HT-29 (cell line): ENCODE measurements at regions not wholly inside any gene's neighbourhood (a gene's known extent, or its start where the extent isn't known, plus 50 kb on each side); places are given as distances from the start of the nearest gene placed in this dataset.

Experiments
- DNase-seq: peaks from one replicate; pipeline ENCODE4 v3.0.0-alpha.2; 2015; ENCODE audit warnings: low spot score

DNA sequence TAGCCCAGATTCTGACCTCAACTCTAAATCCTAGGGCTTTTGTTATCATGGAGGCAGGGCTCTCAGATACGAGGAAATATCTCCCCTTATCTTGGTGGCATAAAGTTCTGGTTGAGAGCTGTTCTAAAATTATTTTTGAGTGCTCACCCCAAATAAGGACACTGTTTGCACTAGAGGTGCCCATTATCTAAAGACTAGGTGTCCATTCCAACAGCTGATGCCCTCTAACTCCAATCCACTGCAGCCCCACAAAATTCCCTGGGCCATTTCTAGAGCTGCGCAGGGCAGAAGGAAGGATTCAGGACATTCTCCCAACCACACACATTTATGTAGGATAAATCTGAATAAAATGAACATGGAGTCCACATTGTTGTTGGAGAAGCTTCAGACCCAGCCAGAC lies 301.9 kb downstream of the FGFR2 start:
- no peak for DNase-seq

DNA sequence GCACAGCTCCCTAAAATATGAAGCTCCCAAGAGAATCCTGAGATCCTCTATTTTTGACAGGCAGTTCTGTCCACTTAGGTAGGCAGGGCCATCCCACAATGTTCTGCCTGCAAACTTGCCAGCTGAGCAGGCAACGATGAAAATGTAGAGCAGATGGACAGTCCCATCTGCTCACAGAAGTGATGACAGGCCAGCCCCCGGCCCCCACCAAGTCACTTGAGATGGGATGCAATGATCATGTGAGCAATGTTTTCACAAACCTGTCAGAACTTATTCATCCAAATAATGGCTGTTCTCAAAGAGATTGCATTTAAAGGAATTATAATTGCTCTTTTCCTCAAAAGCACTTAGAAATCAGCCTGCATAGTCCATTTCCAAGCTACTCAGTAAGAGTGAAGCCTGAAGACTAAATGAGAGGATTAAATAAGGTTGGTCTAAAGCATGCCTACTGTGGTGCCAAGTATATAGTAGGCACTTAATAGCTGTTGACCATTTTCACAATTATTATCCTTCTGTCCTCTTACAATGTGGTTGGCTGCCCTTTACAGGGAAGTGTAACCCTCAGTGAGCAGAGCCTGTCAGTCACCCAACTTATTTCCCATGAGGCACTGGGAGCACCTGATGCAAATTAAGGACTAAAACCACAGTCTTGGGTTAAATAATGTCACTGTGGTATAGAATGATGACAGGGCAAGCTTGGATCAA lies 301.2 kb downstream of the FGFR2 start:
- DNase-seq, result no peak

DNA sequence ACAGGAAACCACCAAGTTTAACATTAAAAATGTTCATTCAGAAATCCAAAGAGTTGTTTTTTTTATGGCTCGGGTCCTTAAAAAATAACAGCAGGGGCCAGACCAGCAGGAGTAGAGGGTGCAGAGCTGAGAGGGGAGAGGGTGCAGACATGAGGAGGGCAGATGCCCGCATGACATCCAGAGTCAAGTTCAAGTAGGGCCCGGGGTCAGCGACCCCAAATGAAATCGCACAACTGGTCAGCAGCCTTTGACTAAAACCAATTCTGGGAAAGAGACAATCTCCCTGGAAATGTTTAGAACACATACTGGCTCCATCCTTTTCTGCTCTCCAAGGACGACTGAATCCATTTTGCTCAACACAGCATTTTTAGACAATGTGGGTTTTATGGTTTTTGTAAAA lies 297.5 kb downstream of the FGFR2 start:
- no peak for DNase-seq

- no peak for DNase-seq
These were observed 295.6 kb downstream of the FGFR2 start for GRCh38 chr10:121302541-121303180.

- DNase-seq, result no peak
These were observed 294.9 kb downstream of the FGFR2 start for GRCh38 chr10:121303287-121303890.

GRCh38 chr10:121305066-121305465 lies 293.2 kb downstream of the FGFR2 start:
- DNase-seq, result no peak

DNA sequence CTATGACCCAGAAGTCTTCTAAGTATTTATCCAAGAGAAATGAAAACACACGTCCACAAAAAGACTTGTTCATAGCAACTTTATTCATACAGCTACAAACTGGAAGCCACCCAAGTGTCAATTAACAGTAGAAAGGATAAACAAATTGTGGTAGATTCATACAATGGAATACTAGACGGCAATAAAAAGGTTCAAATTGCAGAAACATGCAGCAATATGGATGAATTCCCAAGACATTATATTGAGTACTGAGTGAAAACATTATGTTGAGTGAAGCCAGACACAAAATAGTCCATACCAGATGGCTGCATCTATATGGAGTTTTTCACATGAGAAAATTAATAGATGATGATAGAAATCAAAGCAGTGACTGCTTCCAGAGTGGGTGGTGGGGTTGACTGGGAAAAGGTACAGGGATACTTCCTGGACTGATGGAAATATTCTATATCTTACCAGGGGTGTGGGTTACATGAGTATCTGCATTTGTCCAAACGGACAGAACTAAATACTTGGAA lies 292.0 kb downstream of the FGFR2 start:
- DNase-seq, result no peak

GRCh38 chr10:121307411-121307980 lies 290.7 kb downstream of the FGFR2 start:
- DNase-seq, result no peak

DNA sequence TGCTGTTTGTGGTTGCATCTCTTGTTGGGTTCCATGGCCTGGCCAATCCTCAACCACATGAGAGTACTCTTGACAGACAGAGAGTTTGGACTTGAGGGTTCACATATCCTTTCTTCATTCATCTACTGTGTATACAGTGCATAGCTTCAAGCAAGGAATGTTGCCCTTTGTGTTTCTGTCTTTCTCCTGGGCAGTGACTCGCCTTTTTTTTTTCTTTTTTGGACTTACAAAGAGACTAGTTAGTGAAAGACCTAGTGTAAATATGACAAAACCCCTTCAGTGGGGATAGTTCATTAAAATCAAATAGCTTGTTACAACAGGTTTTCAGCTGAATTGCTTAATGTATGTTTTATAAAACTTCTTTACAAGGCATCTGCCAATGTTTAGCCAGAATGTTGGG lies 290.2 kb downstream of the FGFR2 start:
- DNase-seq, result no peak

GRCh38 chr10:121309164-121309563 lies 289.1 kb downstream of the FGFR2 start:
- DNase-seq, result no peak

- peak; percentile 31 for DNase-seq
These were observed 288.0 kb downstream of the FGFR2 start for GRCh38 chr10:121310151-121310711.

DNA sequence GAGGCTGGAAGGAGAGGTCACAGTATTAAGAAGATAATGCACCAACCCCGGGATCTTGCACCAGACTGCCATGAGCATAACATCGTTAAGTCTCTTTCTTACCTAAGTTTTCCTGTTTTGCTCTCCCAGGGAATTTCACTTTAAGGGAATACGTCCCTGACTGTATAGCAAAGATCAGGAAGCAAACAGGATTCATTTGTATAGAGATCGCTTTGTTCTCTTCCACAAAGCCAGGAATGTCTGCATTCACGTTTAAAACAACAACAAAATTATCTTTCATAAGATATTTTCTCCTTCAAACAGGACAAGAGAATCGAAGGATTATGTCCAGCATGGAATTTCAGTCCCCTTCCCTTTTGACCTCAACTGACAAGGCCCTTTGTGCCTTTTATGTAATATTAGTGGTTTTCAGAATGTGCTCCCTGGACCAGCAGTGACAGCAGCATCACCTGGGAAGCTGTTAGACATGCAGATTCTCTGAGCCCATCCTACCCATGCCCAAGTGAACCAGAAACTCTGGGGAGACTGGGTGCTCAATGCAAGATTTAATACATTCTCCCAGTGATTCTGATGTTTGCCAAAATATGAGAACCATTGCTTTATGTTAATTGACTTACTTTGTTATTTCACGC lies 286.3 kb downstream of the FGFR2 start:
- DNase-seq, result no peak

GRCh38 chr10:121312587-121312986 lies 285.7 kb downstream of the FGFR2 start:
- DNase-seq, result no peak

DNA sequence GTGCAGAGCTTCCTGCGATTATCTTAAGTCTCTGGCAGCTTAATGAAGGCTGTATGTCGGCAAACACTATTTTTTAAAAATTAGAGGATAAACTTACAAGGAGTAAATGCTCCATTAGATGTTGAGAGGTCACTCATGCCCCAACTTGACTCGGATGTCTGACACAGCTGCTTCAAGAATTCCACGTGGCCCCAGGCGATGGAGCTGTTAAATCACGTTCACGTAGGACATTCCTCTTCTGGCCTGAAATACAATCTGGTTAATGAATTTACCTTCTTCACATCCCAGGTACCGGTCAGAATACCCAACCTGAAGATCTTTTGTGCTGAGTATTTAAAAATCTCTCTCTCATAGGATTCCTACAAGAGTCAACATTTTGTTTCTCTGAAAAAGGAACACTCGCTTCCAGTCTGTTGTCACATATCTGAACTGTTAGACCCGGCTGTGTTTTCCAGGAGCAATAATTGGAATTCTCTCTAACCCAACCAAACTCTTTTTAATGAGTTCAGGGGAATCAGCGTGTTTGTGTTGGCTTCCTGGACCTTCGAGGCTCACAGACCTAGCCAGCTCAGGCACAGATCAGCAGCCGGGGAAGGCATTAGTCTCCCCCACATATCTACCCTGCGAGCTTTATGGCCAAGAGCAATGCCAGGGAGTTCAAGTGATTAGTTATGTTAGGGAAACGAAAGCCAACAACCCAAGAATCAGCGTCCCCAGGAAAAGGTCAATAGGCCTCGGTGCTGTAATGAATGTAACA lies 284.9 kb downstream of the FGFR2 start:
- no peak for DNase-seq

- no peak for DNase-seq
These were observed 281.8 kb downstream of the FGFR2 start for GRCh38 chr10:121316432-121316831.

GRCh38 chr10:121317374-121317773 lies 280.9 kb downstream of the FGFR2 start:
- DNase-seq, result no peak

DNA sequence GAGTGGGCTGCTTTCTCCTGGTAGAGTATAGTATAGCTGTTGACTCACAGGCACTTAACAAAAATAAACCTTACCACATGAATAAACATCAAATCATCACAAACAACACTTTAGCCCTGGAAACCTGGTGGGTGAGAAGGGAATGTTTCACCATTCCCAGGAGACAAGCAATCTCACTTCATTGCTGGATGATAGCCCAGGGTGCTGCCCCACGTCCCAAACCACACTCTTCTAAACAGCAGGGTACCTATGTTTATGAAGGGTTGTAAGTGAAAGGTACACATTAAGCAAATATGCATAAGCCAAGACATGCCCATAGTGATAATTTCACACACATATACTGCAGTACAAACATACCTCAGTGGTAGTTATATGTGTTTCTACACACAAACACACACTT lies 276.2 kb downstream of the FGFR2 start:
- DNase-seq, result no peak

- DNase-seq, result no peak
These were observed 275.5 kb downstream of the FGFR2 start for GRCh38 chr10:121322776-121323175.

DNA sequence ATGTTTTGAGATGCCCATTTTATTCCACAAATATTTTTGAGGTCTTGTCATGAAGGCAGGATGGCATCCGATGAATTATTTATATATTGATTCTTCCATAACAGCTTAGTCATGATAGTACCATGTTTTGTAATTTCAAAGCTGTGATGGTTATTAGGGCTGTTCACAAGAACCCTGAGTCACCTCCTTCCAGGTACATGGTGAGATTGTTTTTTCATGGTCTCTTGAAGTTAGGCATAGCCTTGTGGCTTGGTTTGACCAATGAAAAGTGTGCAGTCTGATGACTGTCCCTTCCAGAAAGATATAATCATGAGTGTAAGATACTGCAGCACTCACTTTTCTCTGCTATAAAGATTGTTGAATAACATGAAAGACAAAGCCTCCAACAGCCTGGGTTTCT lies 274.8 kb downstream of the FGFR2 start:
- DNase-seq, result no peak

GRCh38 chr10:121324678-121325213 lies 273.5 kb downstream of the FGFR2 start:
- DNase-seq, result peak; percentile 83
